IPS-15b (cell line): ENCODE measurements at regions not wholly inside any gene's neighbourhood (a gene's known extent, or its start where the extent isn't known, plus 50 kb on each side); places are given as distances from the start of the nearest gene placed in this dataset.
"Not testable (repeated sequence)": the region's sequence is repeated elsewhere in the genome, so short reads cannot be mapped to it uniquely, and the experiment has no call there.

ENCODE experiments used
- H3K27me3 ChIP-seq: one replicate; pipeline ENCODE4 v1.6.1; 2013; ENCODE audit warnings: low read length; ENCODE audit not compliant: control insufficient read depth, insufficient read depth
- H3K36me3 ChIP-seq: one replicate; pipeline ENCODE4 v1.6.1; 2013; ENCODE audit warnings: low read length; ENCODE audit not compliant: control insufficient read depth, insufficient read depth
- H3K4me1 ChIP-seq: one replicate; pipeline ENCODE4 v1.6.1; 2013; ENCODE audit warnings: mild to moderate bottlenecking, low read length; ENCODE audit not compliant: control insufficient read depth, insufficient read depth
- H3K4me3 ChIP-seq: one replicate; pipeline ENCODE4 v1.5.1; 2013; ENCODE audit warnings: low read depth, low read length
- H3K9ac ChIP-seq: one replicate; pipeline ENCODE4 v1.6.1; 2013; ENCODE audit warnings: low read depth, mild to moderate bottlenecking, low read length
- H3K9me3 ChIP-seq: one replicate; pipeline ENCODE4 v1.6.1; 2013; ENCODE audit warnings: mild to moderate bottlenecking, low read length; ENCODE audit not compliant: control insufficient read depth, insufficient read depth

- H3K9me3 ChIP-seq, H3K36me3 ChIP-seq, H3K4me3 ChIP-seq, H3K4me1 ChIP-seq, H3K27me3 ChIP-seq, H3K9ac ChIP-seq: not testable (repeated sequence)
These were observed 170.3 kb upstream of the FAM174A start for GRCh38 chr5:100364757-100365478.

GRCh38 chr5:100364343-100364742 is 170.8 kb upstream of the FAM174A start:
- H3K4me1 ChIP-seq, H3K4me3 ChIP-seq, H3K9ac ChIP-seq, H3K9me3 ChIP-seq, H3K36me3 ChIP-seq, H3K27me3 ChIP-seq: not testable (repeated sequence)

GRCh38 chr5:100359998-100360397 is 175.2 kb upstream of the FAM174A start:
- not testable (repeated sequence) for H3K4me1 ChIP-seq, H3K9me3 ChIP-seq, H3K36me3 ChIP-seq, H3K4me3 ChIP-seq, H3K9ac ChIP-seq, H3K27me3 ChIP-seq

- not testable (repeated sequence) for H3K9ac ChIP-seq, H3K4me3 ChIP-seq, H3K36me3 ChIP-seq, H3K4me1 ChIP-seq, H3K9me3 ChIP-seq, H3K27me3 ChIP-seq
These were observed 188.9 kb upstream of the FAM174A start for GRCh38 chr5:100346269-100346668.

GRCh38 chr5:100341485-100341884 is 193.7 kb upstream of the FAM174A start:
- H3K4me1 ChIP-seq, H3K36me3 ChIP-seq, H3K9me3 ChIP-seq: not testable (repeated sequence)

GRCh38 chr5:100322483-100322882 is 212.7 kb upstream of the FAM174A start:
- no peaks in the 10 kb centered on the region for H3K36me3 ChIP-seq
- H3K4me3 ChIP-seq: no peak overlapping the region
- H3K9ac ChIP-seq: no peak overlapping the region
- H3K4me1 ChIP-seq: no peaks in the 10 kb centered on the region
- H3K9me3 ChIP-seq: no peaks in the 10 kb centered on the region
- no peaks in the 10 kb centered on the region for H3K27me3 ChIP-seq

More at GRCh38 chr5:100341485-100341884, 193.7 kb upstream of the FAM174A start:
- not testable (repeated sequence) for H3K27me3 ChIP-seq, H3K9ac ChIP-seq, H3K4me3 ChIP-seq

- Histone ChIP-seq H3K9me3 (no peaks in the 10 kb centered on the region), H3K4me3 (no peak overlapping the region), H3K27me3 (no peaks in the 10 kb centered on the region), H3K9ac (no peak overlapping the region), H3K4me1 (no peaks in the 10 kb centered on the region), H3K36me3 (no peaks in the 10 kb centered on the region)
These were observed 215.3 kb upstream of the FAM174A start for GRCh38 chr5:100319885-100320284.

GRCh38 chr5:100313657-100314056 is 221.5 kb upstream of the FAM174A start:
- Histone ChIP-seq H3K27me3 (no peaks in the 10 kb centered on the region), H3K9me3 (no peaks in the 10 kb centered on the region), H3K4me1 (no peaks in the 10 kb centered on the region), H3K36me3 (no peaks in the 10 kb centered on the region), H3K4me3 (no peak overlapping the region), H3K9ac (no peak overlapping the region)

GRCh38 chr5:100311806-100312205 is 223.4 kb upstream of the FAM174A start:
- H3K27me3 ChIP-seq: no peaks in the 10 kb centered on the region
- H3K4me1 ChIP-seq: no peaks in the 10 kb centered on the region
- no peaks in the 10 kb centered on the region for H3K9me3 ChIP-seq
- no peaks in the 10 kb centered on the region for H3K36me3 ChIP-seq
- no peak overlapping the region for H3K9ac ChIP-seq
- H3K4me3 ChIP-seq: no peak overlapping the region

GRCh38 chr5:100306000-100306399 is 229.2 kb upstream of the FAM174A start:
- no peak overlapping the region for H3K9ac ChIP-seq
- H3K9me3 ChIP-seq: no peaks in the 10 kb centered on the region
- H3K36me3 ChIP-seq: no peaks in the 10 kb centered on the region
- no peaks in the 10 kb centered on the region for H3K4me1 ChIP-seq
- H3K4me3 ChIP-seq: no peak overlapping the region
- no peaks in the 10 kb centered on the region for H3K27me3 ChIP-seq

GRCh38 chr5:100303216-100303615 is 232.0 kb upstream of the FAM174A start:
- Histone ChIP-seq H3K4me3 (no peak overlapping the region), H3K36me3 (no peaks in the 10 kb centered on the region), H3K4me1 (no peaks in the 10 kb centered on the region), H3K9me3 (no peaks in the 10 kb centered on the region), H3K27me3 (no peaks in the 10 kb centered on the region), H3K9ac (no peak overlapping the region)

- Histone ChIP-seq H3K9ac (no peak overlapping the region), H3K9me3 (no peaks in the 10 kb centered on the region), H3K27me3 (no peaks in the 10 kb centered on the region), H3K36me3 (no peaks in the 10 kb centered on the region), H3K4me1 (no peaks in the 10 kb centered on the region), H3K4me3 (no peak overlapping the region)
These were observed 235.9 kb upstream of the FAM174A start for GRCh38 chr5:100299261-100299660.
